Stimulated activated CD8-positive, alpha-beta memory T cell treated with anti-CD3 and anti-CD28 coated beads, Interleukin-12 subunit alpha, Interleukin-12 subunit beta, amount 100 ng/mL, for 1 hour (primary cell): ENCODE measurements at regions not wholly inside any gene's neighbourhood (a gene's known extent, or its start where the extent isn't known, plus 50 kb on each side); places are given as distances from the start of the nearest gene placed in this dataset.

Experiments used
- DNase-seq: peaks from one replicate; pipeline ENCODE4 v3.0.0-alpha.2; 2020; ENCODE audit warnings: low read depth

DNA sequence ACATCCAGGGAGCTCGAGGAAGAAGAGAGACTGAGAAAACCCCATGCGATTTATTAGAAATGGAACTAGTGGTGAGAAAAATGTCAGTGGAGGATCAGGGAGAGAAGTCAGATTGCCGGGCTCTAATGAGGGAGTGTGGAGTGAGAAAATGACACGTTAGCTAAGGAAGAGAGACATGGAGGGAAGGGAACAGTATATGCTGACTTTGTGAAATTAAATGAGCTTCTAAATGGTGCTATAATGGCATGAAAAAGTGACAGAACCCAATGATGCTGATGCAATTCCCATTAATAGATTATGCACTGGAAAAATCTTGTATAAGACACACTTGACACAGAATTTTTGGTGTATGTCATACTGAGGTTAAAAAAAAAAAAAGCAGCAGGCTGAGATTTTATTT, 112.6 kb downstream of the HSPH1 start:
- DNase-seq = no peak

- DNase-seq = no peak
Observed at GRCh38 chr13:31048521-31048920, 113.2 kb downstream of the HSPH1 start.

GRCh38 chr13:31046711-31047279, 114.3 kb downstream of the TEX26 start:
- no peak for DNase-seq

GRCh38 chr13:31045286-31046081, 113.0 kb downstream of the TEX26 start:
- DNase-seq = peak; percentile 58

DNA sequence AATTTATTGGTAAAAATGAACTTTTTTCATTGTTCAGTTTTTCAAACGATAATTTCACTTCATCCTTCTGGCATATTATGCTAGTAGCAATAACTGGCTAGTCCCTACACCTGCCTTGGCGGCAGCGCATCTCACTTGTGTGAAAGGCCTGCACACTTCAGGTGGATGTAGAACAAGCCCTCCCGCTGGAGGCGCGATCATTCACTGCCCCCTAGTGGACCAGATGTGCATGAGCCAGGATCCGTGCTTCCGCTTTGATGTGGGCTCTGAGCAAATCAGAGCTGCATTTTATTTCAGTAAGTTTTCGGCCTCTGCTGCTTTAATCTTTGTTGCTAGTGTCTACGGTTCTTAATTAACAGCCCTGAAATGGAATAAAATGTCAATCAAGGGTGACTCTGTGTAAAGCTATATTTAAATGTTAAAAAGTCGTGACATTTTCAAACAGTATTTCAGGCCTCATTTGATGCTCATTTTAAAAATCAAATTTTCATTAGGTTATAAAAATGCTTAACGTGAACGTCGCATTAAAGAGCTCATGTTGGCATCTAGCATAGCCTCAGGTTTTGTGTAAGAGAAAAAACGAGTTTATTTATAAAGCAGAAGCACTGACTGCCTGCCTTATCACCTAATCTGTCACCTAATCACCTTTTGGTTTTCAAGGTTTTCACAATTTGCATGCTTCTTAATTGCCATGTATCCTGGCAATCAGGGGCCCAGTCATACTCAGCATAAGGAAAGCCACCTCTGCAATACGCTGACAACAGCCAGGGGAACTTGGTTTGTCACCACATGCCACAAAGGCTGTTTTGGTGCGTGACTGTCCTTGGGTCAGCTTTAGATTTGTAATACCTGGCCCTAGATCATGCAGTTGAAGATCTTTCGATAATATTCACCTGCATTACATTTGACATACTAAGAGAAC, 112.2 kb downstream of the TEX26 start:
- peak; percentile 71 for DNase-seq

DNA sequence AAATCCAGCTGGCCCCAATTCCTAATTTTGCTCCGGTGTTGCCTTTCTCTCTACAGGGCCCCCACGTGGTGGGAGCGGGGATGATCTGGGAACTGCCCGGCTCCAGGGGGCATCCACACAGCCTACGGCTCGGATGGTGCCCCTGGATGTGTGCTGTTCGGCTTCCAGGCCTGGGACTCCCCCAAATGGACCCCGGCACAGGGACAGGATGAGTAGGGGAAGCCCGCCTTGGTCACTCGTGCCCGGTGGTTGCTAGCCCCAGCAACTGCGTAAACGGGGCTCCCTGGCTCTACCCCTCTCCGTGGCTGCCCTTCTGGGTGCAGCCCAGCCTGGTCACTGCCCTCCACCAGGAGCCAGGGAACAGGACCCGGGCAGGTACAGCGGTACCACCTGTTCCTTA, 111.5 kb downstream of the TEX26 start:
- no peak for DNase-seq

GRCh38 chr13:31042481-31043165, 110.2 kb downstream of the TEX26 start:
- DNase-seq = no peak

GRCh38 chr13:31042049-31042448, 109.6 kb downstream of the TEX26 start:
- no peak for DNase-seq

- DNase-seq = no peak
Observed at GRCh38 chr13:31038834-31039552, 106.5 kb downstream of the TEX26 start.

DNA sequence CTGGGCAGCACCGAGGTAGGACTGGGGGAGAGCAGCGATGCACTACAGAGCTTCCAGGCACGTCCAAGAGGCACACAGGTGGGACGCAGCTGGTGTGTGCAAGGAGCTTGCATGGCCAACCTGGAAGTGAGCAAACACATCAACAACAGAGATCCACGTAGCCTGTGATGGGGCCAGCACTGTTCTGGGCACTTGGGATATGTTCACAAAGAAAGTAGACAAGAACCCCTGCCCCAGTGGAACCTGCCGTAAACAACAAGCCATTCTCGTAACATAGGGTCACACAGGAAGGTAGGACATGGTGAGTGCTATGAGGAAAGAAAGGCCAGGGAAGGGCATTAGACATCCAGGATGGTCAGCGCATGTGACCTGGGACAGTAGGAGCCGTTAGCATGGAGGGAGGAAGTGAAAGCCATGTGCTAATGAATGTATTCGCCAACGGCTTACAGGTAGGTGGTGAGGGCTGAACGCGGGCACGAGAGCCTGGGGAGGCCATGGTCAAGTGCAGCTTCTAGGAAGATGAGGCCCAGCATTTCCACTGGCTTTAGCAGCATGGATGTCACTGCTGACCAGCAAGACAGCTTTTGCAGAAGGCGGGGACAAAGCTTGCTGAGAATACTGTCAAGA, 105.5 kb downstream of the TEX26 start:
- no peak for DNase-seq

DNA sequence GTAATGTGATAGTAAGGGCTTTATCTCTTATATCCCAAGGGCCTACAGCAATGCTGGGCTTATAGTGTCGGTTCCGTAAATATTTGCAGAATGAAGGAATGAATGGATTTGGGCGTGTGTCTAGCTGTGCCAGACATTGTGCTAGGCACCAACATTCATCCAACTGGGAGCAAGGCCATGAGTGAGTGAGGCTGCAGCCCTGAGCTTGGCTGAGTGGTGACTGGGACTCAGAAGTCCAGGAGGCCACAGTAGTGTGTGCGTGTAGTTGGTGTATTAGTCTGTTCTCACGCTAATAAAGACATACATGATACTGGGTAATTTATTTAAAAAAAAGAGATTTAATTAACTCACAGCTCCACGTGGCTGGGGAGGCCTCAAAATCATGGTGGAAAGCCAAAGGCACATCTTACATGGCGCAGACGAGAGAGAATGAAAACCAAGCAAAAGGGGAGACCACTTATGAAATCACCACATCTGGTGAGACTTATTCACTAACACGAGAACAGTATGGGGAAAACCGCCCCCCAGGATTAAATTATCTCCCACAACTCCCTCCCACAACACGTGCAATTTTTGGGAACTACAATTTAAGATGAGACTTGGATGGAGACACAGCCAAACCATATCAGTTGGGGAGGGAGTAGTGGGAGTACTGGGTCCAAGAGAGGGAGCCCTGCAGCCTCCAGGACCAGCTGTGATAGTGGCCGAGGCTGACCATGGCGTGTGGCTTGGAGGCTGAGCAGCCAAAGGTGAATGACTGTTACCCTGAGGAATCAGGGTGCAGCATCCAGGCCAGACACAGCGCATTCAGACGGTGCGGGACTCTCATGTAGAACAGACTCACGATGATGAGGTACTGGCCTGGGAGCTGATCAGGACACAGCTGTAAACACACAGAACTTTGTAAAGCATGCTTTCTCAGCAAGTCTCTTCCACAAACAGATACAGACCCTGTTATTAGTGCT, 104.6 kb downstream of the TEX26 start:
- no peak for DNase-seq

- no peak for DNase-seq
Observed at GRCh38 chr13:31035185-31035965, 102.9 kb downstream of the TEX26 start.

DNA sequence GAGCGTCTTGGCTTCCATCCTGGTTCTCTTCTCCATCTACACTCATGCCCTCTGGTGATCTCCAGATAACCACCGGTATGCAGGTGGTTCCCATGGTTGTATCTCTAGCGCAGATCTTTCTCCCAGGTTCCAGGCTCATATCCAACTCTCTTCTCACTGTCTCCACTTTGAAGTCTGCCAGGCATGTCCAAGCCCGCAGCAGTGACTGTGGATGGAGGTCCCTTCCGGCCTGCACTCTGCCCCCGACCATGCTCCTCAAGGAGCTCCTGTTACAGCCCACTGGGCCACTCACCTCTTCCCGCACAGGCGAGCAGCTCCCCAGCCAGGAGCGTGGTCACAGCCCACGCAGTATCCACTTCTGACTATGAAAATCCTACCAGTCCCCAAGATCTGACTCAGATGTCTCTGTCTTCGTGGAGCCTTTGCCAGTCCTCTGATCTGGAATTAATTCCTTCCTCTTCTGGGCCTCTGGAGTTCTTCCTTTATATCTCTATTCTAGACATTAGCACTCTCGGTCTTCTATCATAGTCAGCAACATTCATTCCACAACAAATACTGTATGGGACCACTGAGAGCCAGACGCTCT, 100.2 kb downstream of the TEX26 start:
- DNase-seq = no peak

DNA sequence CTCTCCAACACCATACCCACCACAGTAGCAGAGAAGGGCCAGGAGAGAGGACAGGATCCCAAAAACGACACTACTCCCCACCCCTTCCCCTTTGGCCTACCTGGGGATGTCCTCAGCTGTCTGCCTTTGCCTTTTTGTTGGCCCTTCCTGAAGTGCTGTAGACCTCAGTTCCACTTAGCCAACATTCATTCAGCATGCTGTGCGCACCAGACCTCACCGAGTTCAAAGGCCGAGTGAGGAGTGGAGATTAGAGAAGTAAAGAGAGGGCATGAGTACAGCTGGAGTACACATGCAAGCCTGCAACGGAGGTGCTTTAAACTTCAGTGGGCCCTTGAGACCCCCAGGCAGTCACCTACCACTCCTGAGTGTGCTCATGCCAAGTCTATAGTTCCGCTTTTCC, 99.0 kb downstream of the TEX26 start:
- no peak for DNase-seq

DNA sequence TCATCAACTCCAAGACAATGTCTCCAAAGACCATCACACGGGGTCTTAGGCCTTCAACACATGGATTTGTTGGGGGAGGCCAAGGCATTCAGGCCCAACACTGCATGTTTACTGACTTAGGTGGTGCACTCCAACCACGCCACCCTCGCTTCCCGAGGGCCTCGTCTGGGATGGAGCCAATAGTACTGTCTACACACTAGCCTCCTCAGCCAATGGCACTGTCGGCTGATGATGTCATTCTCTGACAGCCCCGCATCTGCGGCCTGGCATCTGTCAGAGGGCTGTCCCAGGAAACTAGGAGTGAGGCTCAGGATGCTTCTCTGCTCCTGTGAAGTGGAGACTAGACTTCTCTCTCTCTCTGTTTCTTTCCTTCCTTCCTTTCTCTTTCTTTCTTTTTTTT, 96.6 kb downstream of the TEX26 start:
- no peak for DNase-seq

GRCh38 chr13:31027136-31027535, 94.7 kb downstream of the TEX26 start:
- no peak for DNase-seq
